Neuronal stem cell (in vitro differentiated cells): ENCODE measurements at regions not wholly inside any gene's neighbourhood (a gene's known extent, or its start where the extent isn't known, plus 50 kb on each side); places are given as distances from the start of the nearest gene placed in this dataset.
"Not testable (repeated sequence)": the region's sequence is repeated elsewhere in the genome, so short reads cannot be mapped to it uniquely, and the experiment has no call there.

ENCODE experiments used
- DNase-seq: peaks from one replicate; pipeline ENCODE4 v3.0.0-alpha.2; 2013; ENCODE audit warnings: low spot score
- H2AFZ ChIP-seq: one replicate; pipeline ENCODE4 v1.6.1; 2013; ENCODE audit warnings: mild to moderate bottlenecking, low read length, inconsistent platforms
- H2AK5ac ChIP-seq: 2 replicates; pipeline ENCODE4 v1.6.1; 2013; ENCODE audit warnings: low read depth, mild to moderate bottlenecking, inconsistent platforms, low read length, moderate library complexity, mixed read lengths
- H2BK120ac ChIP-seq: 2 replicates; pipeline ENCODE4 v1.6.1; 2013; ENCODE audit warnings: low read depth, mild to moderate bottlenecking, inconsistent platforms, low read length, moderate library complexity, mixed read lengths
- H2BK12ac ChIP-seq: one replicate; pipeline ENCODE4 v1.6.1; 2013; ENCODE audit warnings: low read length, inconsistent platforms
- H2BK15ac ChIP-seq: 2 replicates; pipeline ENCODE4 v1.6.1; 2013; ENCODE audit warnings: mild to moderate bottlenecking, low read length, inconsistent platforms, mixed read lengths
- H2BK5ac ChIP-seq: one replicate; pipeline ENCODE4 v1.6.1; 2013; ENCODE audit warnings: inconsistent platforms, mild to moderate bottlenecking, low read length, moderate library complexity
- H3K14ac ChIP-seq: one replicate; pipeline ENCODE4 v1.6.1; 2013; ENCODE audit warnings: low read length, inconsistent platforms
- H3K18ac ChIP-seq: 2 replicates; pipeline ENCODE4 v1.6.1; 2013; ENCODE audit warnings: low read length, inconsistent platforms
- H3K23ac ChIP-seq: 2 replicates; pipeline ENCODE4 v1.6.1; 2013; ENCODE audit warnings: low read depth, mild to moderate bottlenecking, mixed read lengths, low read length, inconsistent platforms; ENCODE audit not compliant: poor library complexity
- H3K27ac ChIP-seq: replicated peaks from 3 replicates; pipeline ENCODE4 v1.5.1; 2013; ENCODE audit warnings: low read length, inconsistent platforms
- H3K27me3 ChIP-seq, 3 experiments: 2 replicates each; pipeline ENCODE4 v1.6.1; 2013; ENCODE audit warnings: low read length in 3 of 3, mild to moderate bottlenecking in 2 of 3, inconsistent platforms in 1 of 3, low read depth in 1 of 3, mixed read lengths in 1 of 3, moderate library complexity in 1 of 3; ENCODE audit not compliant: control insufficient read depth in 3 of 3, insufficient read depth in 3 of 3
- H3K36me3 ChIP-seq, 2 donors: replicated peaks in 1 of 2; 2 replicates each; pipeline ENCODE4 v1.6.1; 2013; ENCODE audit warnings: low read length in 2 of 2; ENCODE audit not compliant: control insufficient read depth in 2 of 2, insufficient read depth in 2 of 2
- H3K4ac ChIP-seq: 2 replicates; pipeline ENCODE4 v1.6.1; 2013; ENCODE audit warnings: inconsistent platforms, mild to moderate bottlenecking, low read length, moderate library complexity
- H3K4me1 ChIP-seq, 2 donors: 1 replicate in 1 of 2; 2 replicates in 1 of 2; pipeline ENCODE4 v1.6.1; 2013; ENCODE audit warnings: low read length in 2 of 2, low read depth in 1 of 2; ENCODE audit not compliant: control insufficient read depth in 2 of 2, insufficient read depth in 1 of 2
- H3K4me2 ChIP-seq: one replicate; pipeline ENCODE4 v1.6.1; 2013; ENCODE audit warnings: mild to moderate bottlenecking, low read length, inconsistent platforms; ENCODE audit not compliant: insufficient read depth, poor library complexity, severe bottlenecking
- H3K4me3 ChIP-seq, 2 donors: 2 replicates each; pipeline ENCODE4 v1.5.1; 2013; ENCODE audit warnings: low read length in 2 of 2, mild to moderate bottlenecking in 2 of 2, inconsistent platforms in 1 of 2, moderate library complexity in 1 of 2
- H3K79me1 ChIP-seq: one replicate; pipeline ENCODE4 v1.6.1; 2013; ENCODE audit warnings: low read depth, mild to moderate bottlenecking, inconsistent platforms, low read length, moderate library complexity
- H3K9ac ChIP-seq: one replicate; pipeline ENCODE4 v1.6.1; 2013; ENCODE audit warnings: mild to moderate bottlenecking, low read depth, low read length, inconsistent platforms; ENCODE audit not compliant: poor library complexity
- H3K9me3 ChIP-seq, 2 donors: replicated peaks in 1 of 2; 2 replicates each; pipeline versions ENCODE3 to v1.6.1; 2013; ENCODE audit warnings: low read length in 2 of 2, mild to moderate bottlenecking in 2 of 2, inconsistent platforms in 1 of 2, low read depth in 1 of 2, mixed read lengths in 1 of 2, moderate library complexity in 1 of 2; ENCODE audit not compliant: control insufficient read depth in 2 of 2, insufficient read depth in 1 of 2
- H4K8ac ChIP-seq: one replicate; pipeline ENCODE4 v1.6.1; 2013; ENCODE audit warnings: low read depth, mild to moderate bottlenecking, inconsistent platforms, low read length, moderate library complexity
- H4K91ac ChIP-seq: one replicate; pipeline ENCODE4 v1.6.1; 2013; ENCODE audit warnings: low read length, low read depth, mild to moderate bottlenecking, inconsistent platforms; ENCODE audit not compliant: poor library complexity
- WGBS, 2 donors: extraction: QIAGEN DNeasy Blood & Tissue Kit; methylation state at CpG; one replicate each; pipeline ENCODE4 v1.1.7; 2013; ENCODE audit warnings: missing lambda C conversion rate in 2 of 2, mixed read lengths in 1 of 2; ENCODE audit not compliant: insufficient read length in 2 of 2, insufficient replicate concordance in 1 of 2; ENCODE audit errors: extremely low coverage in 2 of 2; 5-methylcytosine and 5-hydroxymethylcytosine counted together

- not testable (repeated sequence) for H2BK15ac ChIP-seq, H2AK5ac ChIP-seq, H3K27me3 ChIP-seq, H3K9ac ChIP-seq, H2AFZ ChIP-seq, H3K23ac ChIP-seq, H3K4me3 ChIP-seq, H4K8ac ChIP-seq, H3K14ac ChIP-seq, H3K4me2 ChIP-seq, H3K4me1 ChIP-seq, DNase-seq, H3K27ac ChIP-seq, H4K91ac ChIP-seq, H3K18ac ChIP-seq, H3K4ac ChIP-seq, H3K36me3 ChIP-seq, H3K9me3 ChIP-seq, H2BK120ac ChIP-seq, H3K79me1 ChIP-seq, H2BK5ac ChIP-seq, H2BK12ac ChIP-seq
- WGBS, 2 donors, result no CpG with 5 or more reads among the region's 13 CpGs
Measured at GRCh38 chr4:43505823-43506222, 613.3 kb downstream of the GRXCR1 start.

- Histone ChIP-seq H3K4me1 (no peaks in the 10 kb centered on the region), H3K27ac (no peak overlapping the region), H2BK12ac (no peak overlapping the region), H3K4me3 (no peak overlapping the region), H3K4ac (no peak overlapping the region), H3K4me2 (no peak overlapping the region), H2AK5ac (no peak overlapping the region), H3K23ac (no peak overlapping the region), H2BK5ac (no peak overlapping the region), H4K8ac (no peak overlapping the region), H3K9me3 (peaks cover 0 to 3% of the 10 kb centered on the region in 2 donors), H4K91ac (no peak overlapping the region), H2BK120ac (no peak overlapping the region), H3K14ac (no peak overlapping the region), H3K36me3 (no peaks in the 10 kb centered on the region), H3K9ac (no peak overlapping the region), H2AFZ (no peak overlapping the region), H2BK15ac (no peak overlapping the region), H3K27me3 (no peaks in the 10 kb centered on the region), H3K18ac (no peak overlapping the region), H3K79me1 (no peaks in the 10 kb centered on the region)
- no CpG with 5 or more reads among the region's 1 CpG for WGBS, 2 donors
- no peak for DNase-seq
Measured at GRCh38 chr4:43512253-43512652, 619.7 kb downstream of the GRXCR1 start.

- no peak overlapping the region for H3K9ac ChIP-seq
- no peak overlapping the region for H2AK5ac ChIP-seq
- no peaks in the 10 kb centered on the region for H3K27me3 ChIP-seq
- H2BK15ac ChIP-seq, result no peak overlapping the region
- no peak overlapping the region for H3K4me2 ChIP-seq
- no CpG with 5 or more reads among the region's 2 CpGs for WGBS, 2 donors
- H4K91ac ChIP-seq, result no peak overlapping the region
- H3K4me1 ChIP-seq, result no peaks in the 10 kb centered on the region
- H3K4me3 ChIP-seq, result no peak overlapping the region
- H3K9me3 ChIP-seq, result no peaks in the 10 kb centered on the region
- H3K36me3 ChIP-seq, result no peaks in the 10 kb centered on the region
- no peak overlapping the region for H3K27ac ChIP-seq
- no peak for DNase-seq
- H2AFZ ChIP-seq, result no peak overlapping the region
- no peak overlapping the region for H3K4ac ChIP-seq
- H2BK12ac ChIP-seq, result no peak overlapping the region
- no peaks in the 10 kb centered on the region for H3K79me1 ChIP-seq
- no peak overlapping the region for H4K8ac ChIP-seq
- H2BK120ac ChIP-seq, result no peak overlapping the region
- no peak overlapping the region for H3K18ac ChIP-seq
- no peak overlapping the region for H2BK5ac ChIP-seq
- H3K23ac ChIP-seq, result no peak overlapping the region
- H3K14ac ChIP-seq, result no peak overlapping the region
Measured at GRCh38 chr4:43525646-43526045, 633.1 kb downstream of the GRXCR1 start.

- no peak overlapping the region for H4K8ac ChIP-seq
- H3K18ac ChIP-seq, result no peak overlapping the region
- no peaks in the 10 kb centered on the region for H3K27me3 ChIP-seq
- H3K9me3 ChIP-seq, result peaks cover 0 to 4% of the 10 kb centered on the region in 2 donors
- no peaks in the 10 kb centered on the region for H3K4me1 ChIP-seq
- H2AK5ac ChIP-seq, result no peak overlapping the region
- no peak overlapping the region for H2BK15ac ChIP-seq
- H2BK5ac ChIP-seq, result no peak overlapping the region
- H3K4me2 ChIP-seq, result no peak overlapping the region
- no peak overlapping the region for H4K91ac ChIP-seq
- H3K14ac ChIP-seq, result no peak overlapping the region
- DNase-seq, result no peak
- H2BK120ac ChIP-seq, result no peak overlapping the region
- H2AFZ ChIP-seq, result no peak overlapping the region
- no peak overlapping the region for H3K4ac ChIP-seq
- no CpG with 5 or more reads among the region's 1 CpG for WGBS, 2 donors
- no peak overlapping the region for H3K23ac ChIP-seq
- no peaks in the 10 kb centered on the region for H3K79me1 ChIP-seq
- no peak overlapping the region for H3K4me3 ChIP-seq
- H3K36me3 ChIP-seq, result no peaks in the 10 kb centered on the region
- H3K27ac ChIP-seq, result no peak overlapping the region
- no peak overlapping the region for H2BK12ac ChIP-seq
- H3K9ac ChIP-seq, result no peak overlapping the region
Measured at GRCh38 chr4:43547561-43547960, 655.0 kb downstream of the GRXCR1 start.
